ENCODE measurements at regions not wholly inside any gene's neighbourhood (a gene's known extent, or its start where the extent isn't known, plus 50 kb on each side); places are given as distances from the start of the nearest gene placed in this dataset.
"Not testable (repeated sequence)": the region's sequence is repeated elsewhere in the genome, so short reads cannot be mapped to it uniquely, and the experiment has no call there.

- ATAC-seq (no peak), DNase-seq (no peak)
- intact Hi-C loops (cut with DNase I), result no loop called here
Observed at GRCh38 chr11:92050305-92050704, 174.3 kb upstream of the FAT3 start.

GRCh38 chr11:92048415-92048814, 176.2 kb upstream of the FAT3 start:
- ATAC-seq (no peak), DNase-seq (no peak)
- intact Hi-C loops (cut with DNase I), result no loop called here

GRCh38 chr11:92046103-92046502, 178.5 kb upstream of the FAT3 start:
- intact Hi-C loops (cut with DNase I), result no loop called here
- no peak for DNase-seq
- no peak for ATAC-seq

GRCh38 chr11:92045301-92045700, 179.3 kb upstream of the FAT3 start:
- ATAC-seq (no peak), DNase-seq (no peak)
- intact Hi-C loops (cut with DNase I), result no loop called here

GRCh38 chr11:92035488-92035887, 189.1 kb upstream of the FAT3 start:
- DNase-seq, result no peak
- intact Hi-C loops (cut with DNase I), result no loop called here
- no peak for ATAC-seq

- DNase-seq; intact Hi-C loops (cut with DNase I); ATAC-seq: not testable (repeated sequence)
Observed at GRCh38 chr11:92027136-92027535, 197.5 kb upstream of the FAT3 start.

GRCh38 chr11:92026664-92027063, 198.0 kb upstream of the FAT3 start:
- DNase-seq (no peak), ATAC-seq (no peak)
- intact Hi-C loops (cut with DNase I), result no loop called here

- DNase-seq (no peak), ATAC-seq (no peak)
- intact Hi-C loops (cut with DNase I), result no loop called here
Observed at GRCh38 chr11:92024788-92025187, 199.8 kb upstream of the FAT3 start.

GRCh38 chr11:92022499-92022898, 202.1 kb upstream of the FAT3 start:
- intact Hi-C loops (cut with DNase I), result no loop called here
- no peak for DNase-seq
- no peak for ATAC-seq

GRCh38 chr11:92018332-92018731, 206.3 kb upstream of the FAT3 start:
- intact Hi-C loops (cut with DNase I), result no loop called here
- ATAC-seq (no peak), DNase-seq (no peak)

GRCh38 chr11:92008249-92008648, 216.4 kb upstream of the FAT3 start:
- no peak for ATAC-seq
- intact Hi-C loops (cut with DNase I), result no loop called here
- DNase-seq, result no peak

- no peak for DNase-seq
- intact Hi-C loops (cut with DNase I), result no loop called here
- ATAC-seq, result no peak
Observed at GRCh38 chr11:92002568-92002967, 222.1 kb upstream of the FAT3 start.

GRCh38 chr11:91998481-91998880, 226.1 kb upstream of the FAT3 start:
- ATAC-seq (no peak), DNase-seq (no peak)
- intact Hi-C loops (cut with DNase I), result no loop called here

- ATAC-seq, result no peak
- DNase-seq, result no peak
- intact Hi-C loops (cut with DNase I), result no loop called here
Observed at GRCh38 chr11:91997226-91997625, 227.4 kb upstream of the FAT3 start.

- intact Hi-C loops (cut with DNase I), result no loop called here
- ATAC-seq (no peak), DNase-seq (no peak)
Observed at GRCh38 chr11:91996526-91996925, 228.1 kb upstream of the FAT3 start.

GRCh38 chr11:91988443-91988842, 236.2 kb upstream of the FAT3 start:
- intact Hi-C loops (cut with DNase I); DNase-seq; ATAC-seq: not testable (repeated sequence)

GRCh38 chr11:91986218-91986617, 238.4 kb upstream of the FAT3 start:
- ATAC-seq (no peak), DNase-seq (no peak)
- intact Hi-C loops (cut with DNase I), result no loop called here

GRCh38 chr11:91984033-91984584, 240.5 kb upstream of the FAT3 start:
- DNase-seq (no peak), ATAC-seq (no peak)
- intact Hi-C loops (cut with DNase I), result no loop called here

GRCh38 chr11:91981995-91982394, 242.6 kb upstream of the FAT3 start:
- intact Hi-C loops (cut with DNase I), result no loop called here
- peak; percentile 82 to 99 for ATAC-seq
- DNase-seq, result peak; percentile 64

- ATAC-seq, result no peak
- DNase-seq, result no peak
- intact Hi-C loops (cut with DNase I), result no loop called here
Observed at GRCh38 chr11:91979775-91980174, 244.8 kb upstream of the FAT3 start.

GRCh38 chr11:91978747-91979146, 245.9 kb upstream of the FAT3 start:
- DNase-seq (no peak), ATAC-seq (no peak)
- intact Hi-C loops (cut with DNase I), result no loop called here

GRCh38 chr11:91972665-91973266, 251.9 kb upstream of the FAT3 start:
- ATAC-seq, result no peak
- no peak for DNase-seq
- intact Hi-C loops (cut with DNase I), result no loop called here

Measured in left cardiac atrium (tissue), 4 donors.